GM21723 (cell line): ENCODE measurements at regions not wholly inside any gene's neighbourhood (a gene's known extent, or its start where the extent isn't known, plus 50 kb on each side); places are given as distances from the start of the nearest gene placed in this dataset.
"Not testable (repeated sequence)": the region's sequence is repeated elsewhere in the genome, so short reads cannot be mapped to it uniquely, and the experiment has no call there.

Experiments
- ATAC-seq: cut with Tn5 transposase; IDR thresholded peaks from one replicate; pipeline ENCODE4 v1.9.1; 2021; ENCODE audit warnings: mild to moderate bottlenecking, moderate library complexity; ENCODE audit not compliant: unreplicated experiment

GRCh38 chr2:89795530-89795929 is 1104.1 kb downstream of the RPIA start:
- ATAC-seq: not testable (repeated sequence)

- ATAC-seq: no peak
These were observed 1106.0 kb downstream of the RPIA start for GRCh38 chr2:89797320-89798038.

- ATAC-seq: not testable (repeated sequence)
These were observed 1109.7 kb downstream of the RPIA start for GRCh38 chr2:89801207-89801606.

- ATAC-seq: not testable (repeated sequence)
These were observed 1114.9 kb downstream of the RPIA start for GRCh38 chr2:89806363-89806762.

- no peak for ATAC-seq
These were observed 1119.8 kb downstream of the RPIA start for GRCh38 chr2:89811295-89811694.

- not testable (repeated sequence) for ATAC-seq
These were observed 1120.4 kb downstream of the RPIA start for GRCh38 chr2:89811910-89812309.

GRCh38 chr2:89814359-89814758 is 1122.9 kb downstream of the RPIA start:
- ATAC-seq: not testable (repeated sequence)

- no peak for ATAC-seq
These were observed 1127.4 kb downstream of the RPIA start for GRCh38 chr2:89818873-89819272.

- no peak for ATAC-seq
These were observed 1128.3 kb downstream of the RPIA start for GRCh38 chr2:89819809-89820208.

GRCh38 chr2:89820248-89820647 is 1128.8 kb downstream of the RPIA start:
- ATAC-seq: no peak

- ATAC-seq: no peak
These were observed 1130.0 kb downstream of the RPIA start for GRCh38 chr2:89821455-89821945.

- ATAC-seq: not testable (repeated sequence)
These were observed 1130.9 kb downstream of the RPIA start for GRCh38 chr2:89822342-89822741.

- no peak for ATAC-seq
These were observed 1132.1 kb downstream of the RPIA start for GRCh38 chr2:89823556-89823955.

GRCh38 chr2:89825034-89825433 is 1133.6 kb downstream of the RPIA start:
- ATAC-seq: no peak

- ATAC-seq: not testable (repeated sequence)
These were observed 1135.3 kb downstream of the RPIA start for GRCh38 chr2:89826741-89827140.

- not testable (repeated sequence) for ATAC-seq
These were observed 1136.4 kb downstream of the RPIA start for GRCh38 chr2:89827829-89828228.

GRCh38 chr2:89828416-89828815 is 1136.9 kb downstream of the RPIA start:
- ATAC-seq: not testable (repeated sequence)

GRCh38 chr2:89828961-89829631 is 1137.6 kb downstream of the RPIA start:
- ATAC-seq: peak; percentile 37

GRCh38 chr2:89829828-89830227 is 1138.4 kb downstream of the RPIA start:
- ATAC-seq: no peak

- ATAC-seq: peak; percentile 50
These were observed 1139.1 kb downstream of the RPIA start for GRCh38 chr2:89830341-89831218.
